ENCODE measurements at regions not wholly inside any gene's neighbourhood (a gene's known extent, or its start where the extent isn't known, plus 50 kb on each side); places are given as distances from the start of the nearest gene placed in this dataset.
"Not testable (repeated sequence)": the region's sequence is repeated elsewhere in the genome, so short reads cannot be mapped to it uniquely, and the experiment has no call there.

- H3K27me3 ChIP-seq; H3K9me3 ChIP-seq; H3K27ac ChIP-seq; H3K4me3 ChIP-seq (replicated peaks in 1 of 3); H3K4me1 ChIP-seq; DNase-seq; H3K36me3 ChIP-seq; intact Hi-C loops (cut with DNase I): not testable (repeated sequence)
- 40 to 67% methylated on average over 1 to 2 of the region's 2 CpGs for WGBS, 2 donors
Observed at GRCh38 chr9:68593760-68594159, 53.1 kb upstream of the TMEM252 start.

GRCh38 chr9:68595868-68596267, 55.2 kb upstream of the TMEM252 start:
- DNase-seq: no peak
- H3K4me3 ChIP-seq (replicated peaks in 1 of 3): no peak overlapping the region
- TF ChIP-seq POLR2A (IDR thresholded peaks at IDR 0.05): no peak
- no peaks in the 10 kb centered on the region for H3K27me3 ChIP-seq
- WGBS, 2 donors: 75 to 85% methylated on average over 3 of the region's 3 CpGs
- H3K36me3 ChIP-seq: no peaks in the 10 kb centered on the region
- H3K9me3 ChIP-seq: no peaks in the 10 kb centered on the region
- H3K27ac ChIP-seq: no peak overlapping the region
- intact Hi-C loops (cut with DNase I): no loop called here
- H3K4me1 ChIP-seq: no peaks in the 10 kb centered on the region

DNA sequence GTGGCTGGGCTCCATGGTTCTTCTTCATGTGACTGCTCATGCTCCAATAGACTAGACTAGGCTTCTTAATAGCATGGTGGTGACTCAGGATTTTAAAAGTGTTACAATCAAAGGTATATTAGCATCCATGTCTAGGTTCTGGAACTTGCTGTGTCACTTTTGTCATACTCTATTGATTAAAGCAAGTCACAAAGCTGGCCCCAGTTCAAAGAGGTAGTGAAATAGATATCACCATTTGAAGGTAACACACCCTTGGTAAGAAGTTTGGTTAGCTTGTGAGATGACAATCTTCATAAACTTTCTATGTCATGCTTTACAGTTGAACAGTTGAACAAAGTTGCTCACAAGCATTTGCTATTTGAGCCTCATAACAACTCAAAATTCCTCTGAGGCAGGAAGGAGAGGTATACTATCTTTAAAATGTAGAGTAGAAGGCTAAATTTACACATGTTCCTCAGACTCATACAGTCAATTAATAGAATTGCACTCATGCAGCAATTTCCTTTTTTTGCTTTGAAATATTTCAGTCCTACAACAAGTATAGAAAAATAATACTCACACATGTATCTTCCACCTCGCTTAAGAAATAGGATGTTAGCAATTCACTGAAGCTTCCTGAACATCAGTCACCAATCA, 56.8 kb upstream of the TMEM252 start:
- no peak for DNase-seq
- no peaks in the 10 kb centered on the region for H3K9me3 ChIP-seq
- 73 to 90% methylated on average over 1 of the region's 1 CpG for WGBS, 2 donors
- intact Hi-C loops (cut with DNase I): no loop called here
- TF ChIP-seq, protein P1, sequence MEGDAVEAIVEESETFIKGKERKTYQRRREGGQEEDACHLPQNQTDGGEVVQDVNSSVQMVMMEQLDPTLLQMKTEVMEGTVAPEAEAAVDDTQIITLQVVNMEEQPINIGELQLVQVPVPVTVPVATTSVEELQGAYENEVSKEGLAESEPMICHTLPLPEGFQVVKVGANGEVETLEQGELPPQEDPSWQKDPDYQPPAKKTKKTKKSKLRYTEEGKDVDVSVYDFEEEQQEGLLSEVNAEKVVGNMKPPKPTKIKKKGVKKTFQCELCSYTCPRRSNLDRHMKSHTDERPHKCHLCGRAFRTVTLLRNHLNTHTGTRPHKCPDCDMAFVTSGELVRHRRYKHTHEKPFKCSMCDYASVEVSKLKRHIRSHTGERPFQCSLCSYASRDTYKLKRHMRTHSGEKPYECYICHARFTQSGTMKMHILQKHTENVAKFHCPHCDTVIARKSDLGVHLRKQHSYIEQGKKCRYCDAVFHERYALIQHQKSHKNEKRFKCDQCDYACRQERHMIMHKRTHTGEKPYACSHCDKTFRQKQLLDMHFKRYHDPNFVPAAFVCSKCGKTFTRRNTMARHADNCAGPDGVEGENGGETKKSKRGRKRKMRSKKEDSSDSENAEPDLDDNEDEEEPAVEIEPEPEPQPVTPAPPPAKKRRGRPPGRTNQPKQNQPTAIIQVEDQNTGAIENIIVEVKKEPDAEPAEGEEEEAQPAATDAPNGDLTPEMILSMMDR (IDR thresholded peaks at IDR 0.05): no peak
- TF ChIP-seq POLR2A (IDR thresholded peaks at IDR 0.05): no peak
- H3K27me3 ChIP-seq: no peaks in the 10 kb centered on the region
- no peaks in the 10 kb centered on the region for H3K36me3 ChIP-seq
- no peaks in the 10 kb centered on the region for H3K4me1 ChIP-seq
- H3K27ac ChIP-seq: no peak overlapping the region
- H3K4me3 ChIP-seq (replicated peaks in 1 of 3): no peak overlapping the region

- Histone ChIP-seq H3K27me3 (no peaks in the 10 kb centered on the region), H3K4me3 (replicated peaks in 1 of 3) (no peak overlapping the region), H3K4me1 (no peaks in the 10 kb centered on the region), H3K9me3 (no peaks in the 10 kb centered on the region), H3K27ac (no peak overlapping the region), H3K36me3 (no peaks in the 10 kb centered on the region)
- DNase-seq: no peak
- no peak for TF ChIP-seq POLR2A (IDR thresholded peaks at IDR 0.05)
- TF ChIP-seq, protein P1 (IDR thresholded peaks at IDR 0.05): no peak
- WGBS, 2 donors: 81 to 82% methylated on average over 2 of the region's 2 CpGs
- intact Hi-C loops (cut with DNase I): no loop called here
Observed at GRCh38 chr9:68599826-68600225, 59.1 kb upstream of the TMEM252 start.

GRCh38 chr9:68601081-68601480, 60.4 kb upstream of the TMEM252 start:
- DNase-seq: no peak
- 71 to 80% methylated on average over 2 of the region's 2 CpGs for WGBS, 2 donors
- no peak overlapping the region for H3K27ac ChIP-seq
- H3K27me3 ChIP-seq: no peaks in the 10 kb centered on the region
- no peaks in the 10 kb centered on the region for H3K4me1 ChIP-seq
- no peaks in the 10 kb centered on the region for H3K9me3 ChIP-seq
- H3K36me3 ChIP-seq: no peaks in the 10 kb centered on the region
- TF ChIP-seq POLR2A (IDR thresholded peaks at IDR 0.05): no peak
- TF ChIP-seq, protein P1 (IDR thresholded peaks at IDR 0.05): no peak
- H3K4me3 ChIP-seq (replicated peaks in 1 of 3): no peak overlapping the region
- intact Hi-C loops (cut with DNase I): no loop called here

- Histone ChIP-seq H3K4me3 (replicated peaks in 1 of 3) (no peak overlapping the region), H3K27me3 (no peaks in the 10 kb centered on the region), H3K4me1 (no peaks in the 10 kb centered on the region), H3K9me3 (no peaks in the 10 kb centered on the region), H3K27ac (no peak overlapping the region), H3K36me3 (no peaks in the 10 kb centered on the region)
- DNase-seq: no peak
- TF ChIP-seq, protein P1 (IDR thresholded peaks at IDR 0.05): no peak
- TF ChIP-seq POLR2A (IDR thresholded peaks at IDR 0.05): no peak
- intact Hi-C loops (cut with DNase I): no loop called here
- WGBS, 2 donors: 89 to 93% methylated on average over 2 of the region's 2 CpGs
Observed at GRCh38 chr9:68603371-68603770, 62.7 kb upstream of the TMEM252 start.

All from thyroid gland (tissue), 4 donors.